ENCODE measurements at regions not wholly inside any gene's neighbourhood (a gene's known extent, or its start where the extent isn't known, plus 50 kb on each side); places are given as distances from the start of the nearest gene placed in this dataset.

- TF ChIP-seq, protein P1, sequence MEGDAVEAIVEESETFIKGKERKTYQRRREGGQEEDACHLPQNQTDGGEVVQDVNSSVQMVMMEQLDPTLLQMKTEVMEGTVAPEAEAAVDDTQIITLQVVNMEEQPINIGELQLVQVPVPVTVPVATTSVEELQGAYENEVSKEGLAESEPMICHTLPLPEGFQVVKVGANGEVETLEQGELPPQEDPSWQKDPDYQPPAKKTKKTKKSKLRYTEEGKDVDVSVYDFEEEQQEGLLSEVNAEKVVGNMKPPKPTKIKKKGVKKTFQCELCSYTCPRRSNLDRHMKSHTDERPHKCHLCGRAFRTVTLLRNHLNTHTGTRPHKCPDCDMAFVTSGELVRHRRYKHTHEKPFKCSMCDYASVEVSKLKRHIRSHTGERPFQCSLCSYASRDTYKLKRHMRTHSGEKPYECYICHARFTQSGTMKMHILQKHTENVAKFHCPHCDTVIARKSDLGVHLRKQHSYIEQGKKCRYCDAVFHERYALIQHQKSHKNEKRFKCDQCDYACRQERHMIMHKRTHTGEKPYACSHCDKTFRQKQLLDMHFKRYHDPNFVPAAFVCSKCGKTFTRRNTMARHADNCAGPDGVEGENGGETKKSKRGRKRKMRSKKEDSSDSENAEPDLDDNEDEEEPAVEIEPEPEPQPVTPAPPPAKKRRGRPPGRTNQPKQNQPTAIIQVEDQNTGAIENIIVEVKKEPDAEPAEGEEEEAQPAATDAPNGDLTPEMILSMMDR (conservative IDR thresholded peaks at IDR 0.05; ENCODE audit: low read depth, low read length), result no peak
- Histone ChIP-seq H3K4me2 (no peak overlapping the region), H3K27me3 (ENCODE audit: insufficient read depth, low read depth) (no peaks in the 10 kb centered on the region), H3K4me1 (ENCODE audit: low read depth, poor library complexity, severe bottlenecking) (no peaks in the 10 kb centered on the region), H3K36me3 (ENCODE audit: insufficient read depth) (no peaks in the 10 kb centered on the region), H3K4me3 (IDR thresholded peaks at IDR 0.05; ENCODE audit: insufficient read depth, low read depth, low read length) (no peak overlapping the region), H3K27ac (no peak overlapping the region), H3K79me2 (ENCODE audit: insufficient read depth, low read depth) (no peaks in the 10 kb centered on the region), H3K9ac (no peak overlapping the region), H2AFZ (ENCODE audit: low read depth) (no peak overlapping the region), H4K20me1 (ENCODE audit: insufficient read depth) (no peaks in the 10 kb centered on the region)
Measured at GRCh38 chr18:77948567-77948966, 698.9 kb downstream of the GALR1 start.

DNA sequence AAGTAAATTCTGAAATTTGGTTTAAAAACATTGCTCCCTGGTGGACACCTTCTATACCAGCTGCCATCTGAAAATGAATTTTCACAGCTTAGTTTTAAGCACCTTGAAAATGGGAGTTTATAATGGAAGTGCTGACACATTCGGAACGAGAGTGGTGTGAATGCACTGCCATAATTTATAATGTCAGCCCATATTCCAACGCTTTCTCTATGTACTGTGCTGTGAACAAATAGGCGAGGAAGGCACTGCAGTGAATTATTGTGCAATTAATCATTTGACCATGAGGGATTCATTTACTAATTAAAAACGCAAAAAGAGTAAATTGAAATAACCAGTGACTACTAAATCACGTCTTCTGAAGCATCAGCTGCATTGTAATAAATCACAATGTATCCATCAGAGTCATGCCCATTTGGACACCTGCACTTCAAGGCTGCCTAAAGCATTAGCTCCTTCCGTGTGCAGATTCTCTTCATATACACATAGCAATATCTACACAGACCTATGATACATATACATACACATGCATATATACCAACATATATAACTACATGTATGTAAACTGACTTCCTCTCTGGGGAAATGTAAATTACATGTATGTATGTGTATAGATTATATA is 699.8 kb downstream of the GALR1 start:
- H2AFZ ChIP-seq (ENCODE audit: low read depth), result no peak overlapping the region
- H3K9ac ChIP-seq, result no peak overlapping the region
- H3K4me2 ChIP-seq, result no peak overlapping the region
- H3K4me3 ChIP-seq (IDR thresholded peaks at IDR 0.05; ENCODE audit: insufficient read depth, low read depth, low read length), result no peak overlapping the region
- no peaks in the 10 kb centered on the region for H3K79me2 ChIP-seq (ENCODE audit: insufficient read depth, low read depth)
- H4K20me1 ChIP-seq (ENCODE audit: insufficient read depth), result no peaks in the 10 kb centered on the region
- no peaks in the 10 kb centered on the region for H3K36me3 ChIP-seq (ENCODE audit: insufficient read depth)
- no peaks in the 10 kb centered on the region for H3K27me3 ChIP-seq (ENCODE audit: insufficient read depth, low read depth)
- H3K4me1 ChIP-seq (ENCODE audit: low read depth, poor library complexity, severe bottlenecking), result no peaks in the 10 kb centered on the region
- no peak overlapping the region for H3K27ac ChIP-seq
- TF ChIP-seq, protein P1 (conservative IDR thresholded peaks at IDR 0.05; ENCODE audit: low read depth, low read length), result no peak

GRCh38 chr18:77959248-77959647 is 709.6 kb downstream of the GALR1 start:
- Histone ChIP-seq H3K4me3 (IDR thresholded peaks at IDR 0.05; ENCODE audit: insufficient read depth, low read depth, low read length) (no peak overlapping the region), H3K27me3 (ENCODE audit: insufficient read depth, low read depth) (no peaks in the 10 kb centered on the region)
- TF ChIP-seq, protein P1 (conservative IDR thresholded peaks at IDR 0.05; ENCODE audit: low read depth, low read length), result no peak

GRCh38 chr18:77960791-77961410 is 711.3 kb downstream of the GALR1 start:
- H3K27me3 ChIP-seq (ENCODE audit: insufficient read depth, low read depth), result no peaks in the 10 kb centered on the region
- no peaks in the 10 kb centered on the region for H3K36me3 ChIP-seq (ENCODE audit: insufficient read depth)
- H3K79me2 ChIP-seq (ENCODE audit: insufficient read depth, low read depth), result no peaks in the 10 kb centered on the region
- no peak overlapping the region for H3K27ac ChIP-seq
- TF ChIP-seq, protein P1 (conservative IDR thresholded peaks at IDR 0.05; ENCODE audit: low read depth, low read length), result no peak
- no peak overlapping the region for H2AFZ ChIP-seq (ENCODE audit: low read depth)
- no peak overlapping the region for H3K4me3 ChIP-seq (IDR thresholded peaks at IDR 0.05; ENCODE audit: insufficient read depth, low read depth, low read length)
- no peaks in the 10 kb centered on the region for H4K20me1 ChIP-seq (ENCODE audit: insufficient read depth)
- no peak overlapping the region for H3K4me2 ChIP-seq
- no peak overlapping the region for H3K9ac ChIP-seq
- H3K4me1 ChIP-seq (ENCODE audit: low read depth, poor library complexity, severe bottlenecking), result no peaks in the 10 kb centered on the region

More at GRCh38 chr18:77959248-77959647, 709.6 kb downstream of the GALR1 start:
- Histone ChIP-seq H3K4me2 (no peak overlapping the region), H3K27ac (no peak overlapping the region), H4K20me1 (ENCODE audit: insufficient read depth) (no peaks in the 10 kb centered on the region), H3K4me1 (ENCODE audit: low read depth, poor library complexity, severe bottlenecking) (no peaks in the 10 kb centered on the region), H3K9ac (no peak overlapping the region), H3K36me3 (ENCODE audit: insufficient read depth) (no peaks in the 10 kb centered on the region), H3K79me2 (ENCODE audit: insufficient read depth, low read depth) (no peaks in the 10 kb centered on the region), H2AFZ (ENCODE audit: low read depth) (no peak overlapping the region)

Measured in KMS-11 (cell line).